NCI-H187 (cell line): ENCODE measurements at regions not wholly inside any gene's neighbourhood (a gene's known extent, or its start where the extent isn't known, plus 50 kb on each side); places are given as distances from the start of the nearest gene placed in this dataset.
"Not testable (repeated sequence)": the region's sequence is repeated elsewhere in the genome, so short reads cannot be mapped to it uniquely, and the experiment has no call there.

Experiments
- DNase-seq, 2 experiments: peaks; one replicate each; lab custom pipeline; 2025; lab: John Stamatoyannopoulos, UW

- DNase-seq: no peak
Measured at GRCh38 chr17:73851091-73851490, 206.8 kb upstream of the SDK2 start.

GRCh38 chr17:73851921-73852320 lies 207.7 kb upstream of the SDK2 start:
- DNase-seq: no peak

GRCh38 chr17:73855720-73856333 lies 211.6 kb upstream of the SDK2 start:
- DNase-seq: no peak

GRCh38 chr17:73856556-73856955 lies 212.3 kb upstream of the SDK2 start:
- no peak for DNase-seq

- DNase-seq: not testable (repeated sequence)
Measured at GRCh38 chr17:73859439-73860008, 215.3 kb upstream of the SDK2 start.

- DNase-seq: no peak
Measured at GRCh38 chr17:73861543-73861942, 217.3 kb upstream of the SDK2 start.

- no peak for DNase-seq
Measured at GRCh38 chr17:73863761-73864535, 219.7 kb upstream of the SDK2 start.

- no peak for DNase-seq
Measured at GRCh38 chr17:73865831-73866230, 221.6 kb upstream of the SDK2 start.

GRCh38 chr17:73867056-73867455 lies 222.8 kb upstream of the SDK2 start:
- no peak for DNase-seq

- DNase-seq: no peak
Measured at GRCh38 chr17:73870068-73870467, 225.8 kb upstream of the SDK2 start.

- DNase-seq: no peak
Measured at GRCh38 chr17:73870473-73870872, 226.2 kb upstream of the SDK2 start.

GRCh38 chr17:73872816-73873215 lies 228.6 kb upstream of the SDK2 start:
- no peak for DNase-seq

GRCh38 chr17:73874008-73874720 lies 229.9 kb upstream of the SDK2 start:
- no peak for DNase-seq

GRCh38 chr17:73875346-73875745 lies 231.1 kb upstream of the SDK2 start:
- DNase-seq: no peak

GRCh38 chr17:73877962-73878361 lies 233.7 kb upstream of the SDK2 start:
- no peak for DNase-seq

GRCh38 chr17:73878923-73879322 lies 234.7 kb upstream of the SDK2 start:
- DNase-seq: no peak

GRCh38 chr17:73879987-73880386 lies 235.7 kb upstream of the SDK2 start:
- no peak for DNase-seq

- no peak for DNase-seq
Measured at GRCh38 chr17:73882590-73882989, 238.3 kb upstream of the SDK2 start.

- no peak for DNase-seq
Measured at GRCh38 chr17:73883175-73883574, 238.9 kb upstream of the SDK2 start.

- DNase-seq: no peak
Measured at GRCh38 chr17:73887739-73888138, 243.5 kb upstream of the SDK2 start.

GRCh38 chr17:73888862-73889261 lies 244.6 kb upstream of the SDK2 start:
- DNase-seq: no peak

GRCh38 chr17:73889439-73889838 lies 245.2 kb upstream of the SDK2 start:
- no peak for DNase-seq
